22Rv1 (cell line): ENCODE measurements at regions not wholly inside any gene's neighbourhood (a gene's known extent, or its start where the extent isn't known, plus 50 kb on each side); places are given as distances from the start of the nearest gene placed in this dataset.
"Not testable (repeated sequence)": the region's sequence is repeated elsewhere in the genome, so short reads cannot be mapped to it uniquely, and the experiment has no call there.

Experiments used
- H3K27ac ChIP-seq: fragments of 450-650 bp; 2 replicates; pipeline ENCODE4 v1.5.1; 2017
- CTCF ChIP-seq: fragments of 450-650 bp; IDR thresholded peaks from 2 replicates; pipeline ENCODE4 v1.5.1; 2017; ENCODE audit warnings: mild to moderate bottlenecking
- ZFX ChIP-seq: fragments of 450-650 bp; IDR thresholded peaks from 2 replicates; pipeline ENCODE4 v1.6.1; 2017; ENCODE audit warnings: antibody characterized with exemption, borderline replicate concordance

- no peak overlapping the region for H3K27ac ChIP-seq
- no peak for TF ChIP-seq ZFX
- no peak for TF ChIP-seq CTCF
Observed at GRCh38 chr6:22204153-22204552, 92.7 kb downstream of the PRL start.

- TF ChIP-seq CTCF (no peak), ZFX (no peak)
- H3K27ac ChIP-seq: no peak overlapping the region
Observed at GRCh38 chr6:22205266-22205665, 91.6 kb downstream of the PRL start.

GRCh38 chr6:22206106-22206505, 90.7 kb downstream of the PRL start:
- no peak for TF ChIP-seq CTCF
- TF ChIP-seq ZFX: no peak

GRCh38 chr6:22208026-22208425, 88.8 kb downstream of the PRL start:
- TF ChIP-seq ZFX (no peak), CTCF (no peak)
- H3K27ac ChIP-seq: no peak overlapping the region

More at GRCh38 chr6:22206106-22206505, 90.7 kb downstream of the PRL start:
- no peak overlapping the region for H3K27ac ChIP-seq

- no peak overlapping the region for H3K27ac ChIP-seq
- TF ChIP-seq ZFX: no peak
- TF ChIP-seq CTCF: no peak
Observed at GRCh38 chr6:22214314-22214713, 82.5 kb downstream of the PRL start.

- H3K27ac ChIP-seq: not testable (repeated sequence)
Observed at GRCh38 chr6:22215474-22215873, 81.4 kb downstream of the PRL start.

- H3K27ac ChIP-seq: no peak overlapping the region
- TF ChIP-seq ZFX: no peak
- no peak for TF ChIP-seq CTCF
Observed at GRCh38 chr6:22218410-22218809, 78.4 kb downstream of the PRL start.

- TF ChIP-seq ZFX (no peak), CTCF (no peak)
Observed at GRCh38 chr6:22219925-22220324, 76.9 kb downstream of the PRL start.

More at GRCh38 chr6:22219925-22220324, 76.9 kb downstream of the PRL start:
- no peak overlapping the region for H3K27ac ChIP-seq
